ENCODE measurements at regions not wholly inside any gene's neighbourhood (a gene's known extent, or its start where the extent isn't known, plus 50 kb on each side); places are given as distances from the start of the nearest gene placed in this dataset.

DNA sequence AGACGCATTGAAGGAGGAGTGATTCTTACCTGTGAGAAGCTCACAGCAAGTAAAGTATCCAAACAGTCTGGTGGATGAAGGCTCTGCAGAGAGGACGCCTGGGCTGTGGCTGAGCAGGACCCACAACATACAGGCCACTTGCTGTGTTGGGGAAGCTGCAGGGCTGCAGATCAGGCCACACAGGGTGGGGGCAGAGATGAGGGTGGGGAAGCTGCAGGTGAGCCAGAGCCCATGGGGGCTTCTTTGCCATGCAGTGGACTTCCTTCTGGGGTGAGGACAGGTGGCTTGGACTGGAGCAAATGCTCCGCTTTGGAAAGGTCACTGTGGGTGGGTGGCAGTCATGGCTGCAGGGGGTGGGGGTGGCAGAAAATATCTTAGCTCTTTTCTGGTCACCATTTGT, 214.8 kb downstream of the GLRX3 start:
- Histone ChIP-seq H3K36me3 (no peaks in the 10 kb centered on the region), H3K27ac (no peak overlapping the region), H3K9me3 (peaks cover 0 to 3% of the 10 kb centered on the region in 2 donors), H3K4me1 (ENCODE audit: insufficient read depth) (no peaks in the 10 kb centered on the region), H3K4me3 (no peak overlapping the region), H3K27me3 (no peaks in the 10 kb centered on the region)
- 72 to 81% (median 79%) methylated on average over 3 of the region's 3 CpGs for WGBS, 3 donors
- TF ChIP-seq POLR2A (IDR thresholded peaks at IDR 0.05) (no peak), EP300 (IDR thresholded peaks at IDR 0.05) (no peak), CTCF (IDR thresholded peaks at IDR 0.05) (no peak)
- no peak for DNase-seq
- intact Hi-C loops (cut with DNase I), result no loop called here

DNA sequence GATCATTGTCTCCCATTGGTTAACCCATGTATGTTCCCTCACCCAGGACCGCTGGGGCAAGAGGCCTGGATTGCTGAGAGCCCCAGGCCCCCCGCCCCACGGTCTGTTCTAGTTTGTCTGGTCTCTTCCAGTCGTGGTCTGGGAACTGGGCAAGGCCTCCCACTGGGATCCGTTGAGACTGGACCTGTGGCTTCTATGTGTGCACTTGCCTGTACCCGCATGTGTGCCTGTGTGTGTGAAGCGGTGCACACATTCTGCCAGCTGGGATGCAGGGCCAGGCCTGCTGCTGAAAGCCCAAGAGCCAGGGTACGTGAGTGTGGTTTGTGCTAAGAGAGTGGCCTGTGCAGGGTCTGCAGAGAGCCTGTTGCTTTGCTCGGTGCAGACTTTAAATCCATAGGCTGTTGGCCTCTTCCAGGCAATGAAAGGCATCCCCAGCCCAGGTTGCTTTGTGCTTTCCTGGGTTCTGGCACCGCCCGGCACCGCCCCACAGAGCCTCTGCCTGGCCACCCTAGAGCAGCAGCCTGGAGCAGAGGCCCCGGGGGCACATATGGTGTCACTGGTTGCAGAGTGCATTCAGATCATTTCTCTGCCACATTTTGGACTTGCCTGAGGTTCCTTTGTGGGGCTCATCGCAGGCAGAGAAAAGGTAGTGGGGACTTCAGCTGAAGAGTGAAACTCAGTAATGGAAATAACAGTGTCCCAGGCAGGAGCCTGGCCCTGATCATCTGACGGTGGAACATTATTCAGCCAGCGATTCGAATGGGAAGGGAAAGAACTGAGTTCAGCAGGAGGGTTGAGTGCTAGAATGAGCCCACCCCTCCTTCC, 215.5 kb downstream of the GLRX3 start:
- intact Hi-C loops (cut with DNase I), result no loop called here
- Histone ChIP-seq H3K4me1 (ENCODE audit: insufficient read depth) (no peaks in the 10 kb centered on the region), H3K4me3 (no peak overlapping the region), H3K27me3 (no peaks in the 10 kb centered on the region), H3K36me3 (no peaks in the 10 kb centered on the region), H3K27ac (no peak overlapping the region), H3K9me3 (peaks cover 0 to 2% of the 10 kb centered on the region in 2 donors)
- WGBS, 3 donors, result 80 to 83% (median 81%) methylated on average over 17 of the region's 17 CpGs
- DNase-seq, result no peak
- TF ChIP-seq POLR2A (IDR thresholded peaks at IDR 0.05) (no peak), EP300 (IDR thresholded peaks at IDR 0.05) (no peak), CTCF (IDR thresholded peaks at IDR 0.05) (no peak)

DNA sequence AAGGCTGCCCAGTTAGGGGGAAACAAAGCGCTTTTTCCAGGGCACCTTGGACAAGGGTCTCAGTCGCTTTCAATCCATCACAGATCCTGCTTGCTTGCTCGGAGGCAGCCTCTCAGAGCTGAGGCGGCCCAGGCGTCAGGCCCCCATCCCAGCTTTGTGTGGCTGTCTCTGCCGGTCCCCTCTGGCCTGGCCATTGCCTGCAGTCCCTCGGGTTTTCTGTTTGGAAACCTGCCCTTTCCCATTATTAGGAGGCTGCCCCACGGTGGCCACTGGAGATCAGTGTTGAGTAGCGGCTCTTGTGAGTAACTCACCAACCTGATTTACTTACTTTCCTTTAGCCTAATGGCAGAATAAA, 216.1 kb downstream of the GLRX3 start:
- Histone ChIP-seq H3K4me3 (no peak overlapping the region), H3K36me3 (no peaks in the 10 kb centered on the region), H3K9me3 (no peaks in the 10 kb centered on the region), H3K27me3 (no peaks in the 10 kb centered on the region), H3K4me1 (ENCODE audit: insufficient read depth) (no peaks in the 10 kb centered on the region), H3K27ac (no peak overlapping the region)
- intact Hi-C loops (cut with DNase I), result no loop called here
- no peak for TF ChIP-seq POLR2A (IDR thresholded peaks at IDR 0.05)
- no peak for TF ChIP-seq CTCF (IDR thresholded peaks at IDR 0.05)
- no peak for TF ChIP-seq EP300 (IDR thresholded peaks at IDR 0.05)
- DNase-seq, result no peak
- 50 to 63% (median 51%) methylated on average over 9 of the region's 9 CpGs for WGBS, 3 donors

DNA sequence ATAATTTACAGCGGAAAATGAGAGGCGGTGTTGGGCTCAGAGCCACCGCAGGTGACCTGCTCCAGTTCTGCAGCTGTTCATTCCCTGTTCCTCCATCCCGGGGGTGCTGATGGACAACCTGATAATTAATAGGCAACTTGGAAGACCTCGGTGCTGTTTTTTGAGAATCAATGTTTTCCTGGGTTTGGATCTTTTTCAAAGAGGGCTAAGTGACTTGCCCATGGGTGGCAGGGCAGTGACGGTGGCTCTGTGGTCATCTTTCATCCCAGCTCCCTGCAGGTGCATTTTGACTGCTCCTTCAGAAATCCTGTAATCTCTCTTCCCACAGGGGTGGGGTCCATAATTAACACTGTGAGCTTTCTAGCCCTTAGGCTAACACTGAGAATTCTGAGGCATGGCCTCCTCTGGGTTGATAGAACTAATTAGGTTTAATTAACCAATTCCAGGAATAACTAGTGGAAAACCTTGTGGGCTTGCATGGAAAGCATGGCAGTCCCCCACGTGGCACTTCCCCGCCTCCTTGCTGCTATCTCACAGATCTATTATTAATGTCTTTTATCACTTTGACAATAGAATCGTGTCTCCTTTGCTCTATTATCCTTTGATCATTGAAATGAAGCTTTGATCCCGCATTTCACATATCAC, 217.9 kb downstream of the GLRX3 start:
- intact Hi-C loops (cut with DNase I), result no loop called here
- H3K9me3 ChIP-seq, result no peaks in the 10 kb centered on the region

More for the DNA sequence above, 217.9 kb downstream of the GLRX3 start:
- TF ChIP-seq CTCF (IDR thresholded peaks at IDR 0.05), result no peak
- no peak for TF ChIP-seq POLR2A (IDR thresholded peaks at IDR 0.05)
- TF ChIP-seq EP300 (IDR thresholded peaks at IDR 0.05), result no peak
- no peaks in the 10 kb centered on the region for H3K36me3 ChIP-seq
- 74 to 81% (median 75%) methylated on average over 10 of the region's 10 CpGs for WGBS, 3 donors
- H3K4me3 ChIP-seq, result no peak overlapping the region
- H3K27ac ChIP-seq, result no peak overlapping the region
- no peaks in the 10 kb centered on the region for H3K27me3 ChIP-seq
- no peaks in the 10 kb centered on the region for H3K4me1 ChIP-seq (ENCODE audit: insufficient read depth)
- DNase-seq, result no peak

All from ovary (tissue), 7 donors.